NCI-H2081 treated with DMSO at 0.1 percent for 48 hours (cell line): ENCODE measurements at regions not wholly inside any gene's neighbourhood (a gene's known extent, or its start where the extent isn't known, plus 50 kb on each side); places are given as distances from the start of the nearest gene placed in this dataset.

Experiments
- DNase-seq: peaks from one replicate; lab custom pipeline; 2025; lab: John Stamatoyannopoulos, UW

DNA sequence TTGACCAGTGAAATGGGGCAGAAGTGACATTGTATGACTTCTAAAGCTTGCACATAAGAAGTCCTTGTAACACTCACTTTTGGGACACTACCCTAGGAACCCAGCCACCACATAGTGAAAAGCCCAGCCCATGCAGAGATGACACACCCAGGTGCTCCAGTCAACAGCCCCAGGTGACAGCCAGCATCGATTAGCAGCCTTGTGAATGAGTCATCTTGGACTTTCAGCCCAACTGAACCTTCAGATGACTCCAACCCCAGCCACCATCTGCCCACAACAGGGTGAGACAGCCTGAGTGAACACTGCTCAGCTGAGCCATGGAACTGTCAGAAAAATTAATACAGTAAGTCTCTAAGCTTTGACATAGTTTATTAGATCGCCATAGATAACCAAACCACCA is 458.6 kb downstream of the ZSWIM6 start:
- DNase-seq = no peak

DNA sequence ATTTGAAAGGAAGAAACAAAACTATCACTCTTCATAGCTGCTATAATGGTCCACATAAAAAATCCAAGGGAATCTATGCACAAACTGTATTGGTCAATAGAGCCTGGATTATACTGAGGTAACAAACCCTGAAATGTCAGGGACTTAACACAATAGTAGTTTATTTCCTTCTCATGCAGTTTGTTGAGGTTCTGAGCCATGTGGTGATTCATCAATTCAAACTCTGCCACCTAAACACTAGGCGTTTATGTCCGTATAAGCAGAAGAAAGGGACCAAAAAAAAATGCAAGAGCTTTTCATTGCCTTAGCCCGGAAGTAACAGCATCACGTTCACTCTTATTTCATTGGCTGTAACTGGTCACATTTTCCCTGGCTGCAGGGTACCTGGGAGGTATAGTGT is 464.7 kb downstream of the ZSWIM6 start:
- no peak for DNase-seq

DNA sequence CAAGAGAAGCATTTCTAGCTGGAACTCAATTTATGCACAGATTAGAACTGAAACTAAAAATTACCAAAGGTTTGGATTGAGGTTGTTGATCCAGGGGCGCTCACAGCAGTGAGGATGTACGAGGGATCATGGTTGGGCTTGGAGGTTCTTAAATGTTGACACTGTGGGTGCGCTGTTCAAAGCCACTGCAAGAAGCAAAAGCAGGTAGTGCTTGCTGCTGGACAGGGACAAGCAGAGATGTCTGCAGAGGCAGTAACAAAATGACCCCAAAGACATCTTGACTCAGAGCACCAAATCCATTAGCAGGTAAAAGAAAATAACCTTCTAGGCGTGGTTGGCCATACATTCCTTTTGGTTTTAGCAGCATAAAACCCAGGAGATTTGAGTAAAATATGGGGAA is 468.4 kb downstream of the ZSWIM6 start:
- DNase-seq = no peak

DNA sequence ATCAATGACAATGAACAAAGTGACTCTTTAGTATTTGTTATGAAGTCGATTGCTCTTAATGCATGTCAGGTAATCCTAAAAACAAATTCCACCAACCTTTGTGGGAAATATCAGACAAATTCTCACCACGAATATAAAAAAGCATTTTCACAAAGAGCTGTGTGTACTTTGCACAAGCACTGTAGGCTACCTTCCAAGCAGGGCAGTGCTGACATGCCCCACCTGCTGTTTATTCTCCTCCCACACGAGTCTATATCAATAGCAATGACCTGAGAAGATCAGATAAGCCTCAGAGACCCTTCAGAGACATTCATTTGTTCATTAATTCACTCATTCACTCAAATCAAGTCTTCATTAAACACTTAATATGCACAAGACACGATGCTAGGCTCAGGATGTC is 469.1 kb downstream of the ZSWIM6 start:
- DNase-seq = no peak

DNA sequence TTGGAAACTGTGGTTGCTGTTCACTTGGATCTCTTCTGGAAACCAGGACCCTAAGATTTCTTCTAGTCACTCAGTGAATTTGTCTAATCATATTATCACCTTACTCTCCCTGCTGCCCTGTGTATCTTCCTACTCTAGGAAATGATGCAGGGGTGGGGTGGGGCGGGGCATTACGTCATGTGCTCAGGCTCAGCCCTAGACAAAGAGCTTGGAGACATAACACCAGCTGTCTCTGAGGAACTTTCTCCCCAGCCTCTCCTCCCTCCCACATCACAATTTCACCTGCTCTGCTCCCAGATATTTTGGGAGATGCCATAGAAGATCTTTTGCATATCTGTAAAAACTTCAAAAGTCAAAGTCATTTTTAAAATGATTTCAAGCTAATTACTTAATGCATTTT is 470.4 kb downstream of the ZSWIM6 start:
- no peak for DNase-seq

DNA sequence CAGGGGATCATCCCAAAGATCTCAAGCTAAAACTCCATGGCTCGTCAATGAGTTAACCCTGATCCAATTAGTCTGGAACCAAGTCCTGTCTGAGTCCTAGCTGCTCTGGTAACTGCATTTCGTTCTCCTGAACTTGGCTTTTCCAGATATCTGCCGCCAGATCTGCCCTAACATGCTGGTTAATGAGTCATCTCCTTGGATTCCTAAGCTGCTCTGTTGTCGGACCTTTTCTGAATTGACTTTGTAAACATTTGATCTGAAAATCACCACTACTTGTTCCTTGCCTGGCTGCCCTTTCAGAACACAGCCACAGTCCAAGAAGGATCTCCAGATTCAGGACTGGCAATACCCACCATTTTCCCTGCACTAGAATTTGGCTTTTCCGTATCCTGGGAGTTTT is 473.0 kb downstream of the ZSWIM6 start:
- DNase-seq = no peak

DNA sequence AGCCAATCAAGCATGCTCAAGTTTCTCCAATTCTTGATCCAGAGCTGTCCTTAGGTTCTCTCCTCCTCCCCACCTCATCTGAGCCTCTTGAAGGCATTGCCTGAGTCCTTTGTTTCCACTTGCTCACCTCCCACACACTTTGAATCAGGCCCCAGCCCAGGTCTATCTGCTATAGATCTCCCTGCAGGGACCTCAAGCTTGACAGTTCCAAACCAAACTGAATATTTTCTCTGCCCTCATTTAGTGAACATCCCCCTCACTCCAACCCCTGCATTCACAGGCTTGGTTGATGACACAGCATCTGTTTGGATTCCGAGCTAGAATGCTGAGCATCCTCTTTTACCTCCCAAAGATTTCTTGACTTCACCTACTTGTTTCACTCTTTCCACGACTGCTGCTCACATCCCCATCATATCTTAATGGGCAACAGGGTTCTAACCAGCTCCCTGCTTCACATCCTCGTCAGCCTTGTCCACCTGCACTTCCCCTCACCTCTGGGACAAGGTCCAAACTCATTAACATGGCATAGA is 474.5 kb downstream of the ZSWIM6 start:
- no peak for DNase-seq

DNA sequence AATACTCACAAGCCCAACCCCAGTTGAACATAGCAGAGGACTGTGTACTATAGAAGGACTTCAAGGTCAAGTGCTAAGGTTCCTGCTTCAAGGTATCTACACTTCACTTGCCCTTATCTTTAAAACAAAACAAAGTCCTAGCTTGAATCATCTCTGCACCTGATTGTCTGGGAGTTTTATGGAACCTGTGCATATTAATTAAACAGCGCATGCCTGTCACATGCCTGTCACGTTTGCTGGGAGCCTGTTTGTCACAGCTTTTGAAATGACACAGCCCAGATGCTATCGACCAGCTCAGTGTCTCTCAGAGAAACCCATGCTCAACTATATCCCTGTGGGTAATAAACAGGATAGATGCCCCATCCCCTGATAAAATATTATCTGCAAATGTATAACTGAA is 476.0 kb downstream of the ZSWIM6 start:
- DNase-seq = no peak

DNA sequence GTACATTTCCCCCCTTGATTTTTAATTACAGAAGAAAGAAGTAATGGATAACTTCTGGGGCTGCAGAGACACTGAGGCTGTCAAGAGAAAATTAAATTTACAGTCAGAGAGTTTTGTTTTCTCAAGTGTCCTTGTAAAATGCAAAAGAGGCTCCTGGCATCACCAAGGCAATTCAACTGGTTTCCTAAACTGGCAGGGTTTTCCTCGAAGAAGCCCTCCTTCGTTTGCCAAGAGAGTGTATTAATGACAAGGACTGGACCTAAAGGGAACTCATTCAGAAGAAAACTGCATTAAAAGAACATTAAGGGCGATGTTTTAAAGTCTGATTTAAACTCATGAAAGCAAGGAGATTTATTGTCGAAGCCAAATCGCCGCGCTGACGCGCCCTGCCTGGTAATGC is 476.9 kb downstream of the ZSWIM6 start:
- DNase-seq = no peak

DNA sequence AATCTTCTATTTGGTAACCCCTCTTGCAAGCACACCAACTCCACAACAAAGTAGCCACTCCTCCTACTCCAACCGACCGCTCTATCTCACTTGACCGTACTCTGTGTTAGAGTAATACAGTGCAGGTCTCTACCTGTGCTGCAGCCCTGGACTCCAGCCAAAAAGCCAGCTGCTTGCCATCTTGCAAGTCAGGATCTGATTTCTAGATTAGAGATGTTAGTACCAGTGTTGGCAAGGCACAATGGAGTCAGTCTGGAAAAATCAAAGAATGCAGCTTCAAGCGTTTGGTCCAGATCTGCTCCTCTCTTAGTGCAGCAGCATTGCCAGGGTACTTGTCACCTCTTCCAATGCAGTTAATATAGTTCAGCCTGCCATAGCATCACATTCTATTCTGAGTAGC is 477.6 kb downstream of the ZSWIM6 start:
- no peak for DNase-seq

DNA sequence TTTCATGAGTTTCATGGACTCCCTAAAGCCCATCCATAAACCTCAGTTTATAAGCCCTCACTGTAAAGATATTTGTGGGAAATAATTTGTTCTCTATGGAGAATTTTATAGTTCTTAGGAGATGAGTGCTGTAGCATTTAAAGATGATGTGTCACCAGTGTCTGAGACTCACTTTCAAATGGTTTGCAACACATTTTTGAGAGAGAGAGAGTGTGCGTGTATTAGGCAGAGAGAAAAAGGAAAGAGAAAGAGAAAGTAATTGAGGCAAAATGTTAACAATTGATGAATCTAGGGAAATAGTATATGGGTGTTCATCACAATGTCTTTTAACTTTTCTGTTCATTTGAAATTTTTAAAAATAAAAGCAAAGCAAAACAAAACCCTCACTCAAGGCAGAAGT is 479.0 kb downstream of the ZSWIM6 start:
- no peak for DNase-seq

DNA sequence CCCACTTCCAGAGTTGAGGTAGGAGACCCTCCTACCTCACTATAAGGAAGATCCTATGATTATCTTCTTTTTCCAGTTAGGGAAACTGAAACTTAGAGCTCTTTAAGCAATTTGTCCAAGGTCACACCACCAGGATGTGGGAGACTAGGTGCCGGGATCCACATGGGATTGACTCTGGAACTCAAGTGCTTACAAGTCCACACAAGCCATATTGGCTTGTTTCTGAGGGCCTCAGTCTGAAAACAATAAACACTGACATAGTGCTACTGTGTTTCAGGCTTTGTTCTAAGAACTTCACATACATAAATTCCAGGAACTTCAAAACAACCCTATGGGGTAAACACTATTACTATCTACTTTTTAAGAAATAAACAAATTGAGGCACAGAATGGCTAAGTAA is 481.3 kb downstream of the ZSWIM6 start:
- DNase-seq = no peak

DNA sequence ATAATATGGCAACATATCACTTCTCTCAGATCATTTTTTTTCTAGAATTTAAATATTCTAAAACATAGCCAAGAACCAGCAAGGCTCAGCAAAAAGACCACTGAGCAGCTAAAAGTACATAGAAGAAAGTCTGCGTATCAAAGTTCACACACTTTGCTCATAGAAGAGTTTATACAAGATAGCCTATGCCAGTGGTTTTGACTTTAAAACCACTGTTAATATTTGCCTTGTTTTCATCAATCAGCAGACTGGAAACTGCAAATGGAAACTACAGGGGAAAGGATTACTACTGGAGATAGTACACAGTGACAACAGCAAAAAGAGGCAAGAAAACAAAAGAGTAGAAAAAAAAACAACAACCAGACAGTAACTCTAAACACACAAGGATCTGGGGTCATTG is 483.3 kb downstream of the ZSWIM6 start:
- no peak for DNase-seq

DNA sequence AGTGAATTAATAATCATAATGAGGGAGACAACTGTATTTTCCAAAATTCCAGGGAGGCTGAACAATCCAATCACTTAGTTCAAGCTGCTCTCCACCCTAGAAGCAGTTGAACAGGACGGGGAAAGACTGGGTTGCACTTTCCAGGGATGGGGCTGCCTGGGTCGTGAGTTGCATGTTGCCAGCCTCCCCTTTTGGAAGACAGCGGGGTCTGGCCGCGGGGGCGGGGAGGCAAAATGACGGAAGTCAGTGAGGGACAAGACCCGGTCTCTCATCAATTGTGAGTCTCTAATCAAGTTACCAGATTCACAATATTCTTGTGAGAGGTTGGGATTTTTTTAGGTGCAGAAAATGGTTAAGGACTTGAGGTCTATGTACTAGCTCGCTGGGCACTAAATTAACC is 484.1 kb downstream of the ZSWIM6 start:
- DNase-seq = no peak

DNA sequence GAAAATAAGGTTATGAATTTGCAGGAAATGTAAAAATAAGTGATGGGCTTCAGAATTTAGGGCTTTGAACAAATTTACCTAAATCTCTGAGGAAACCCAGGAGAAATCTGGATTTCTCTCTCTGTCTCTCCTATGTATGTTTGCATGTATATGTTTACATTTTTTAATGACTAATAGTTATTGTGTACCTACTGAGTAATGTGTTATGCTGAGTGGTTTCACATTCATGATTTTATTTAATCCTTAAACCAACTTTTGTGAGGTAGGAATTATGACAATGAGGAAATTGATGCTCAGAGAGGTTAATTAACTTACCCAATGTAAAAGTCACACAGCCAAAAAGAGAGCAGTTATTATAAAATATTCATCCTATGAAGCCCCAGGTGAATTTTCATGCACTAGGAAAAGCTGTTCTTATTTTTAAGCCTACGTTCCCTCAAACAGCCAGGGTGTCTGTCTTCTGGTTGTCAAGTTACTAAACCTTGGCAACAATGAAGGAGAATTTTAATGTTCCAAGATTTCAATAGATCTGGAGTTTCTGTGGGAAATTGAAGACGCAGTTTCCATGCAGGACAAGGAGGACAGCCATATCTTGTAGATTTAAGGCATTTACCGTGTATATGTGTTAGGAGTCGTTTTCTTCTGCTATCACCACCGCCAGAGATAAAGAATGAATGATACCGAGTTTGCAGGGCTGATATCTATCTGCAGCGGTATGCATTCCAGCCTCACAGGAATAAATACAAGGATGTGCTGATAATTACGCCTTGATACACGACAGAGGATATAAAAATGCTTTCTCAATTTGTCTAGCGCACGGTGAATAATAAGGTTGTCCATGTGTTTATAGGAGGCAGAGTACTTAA is 484.8 kb downstream of the ZSWIM6 start:
- no peak for DNase-seq

DNA sequence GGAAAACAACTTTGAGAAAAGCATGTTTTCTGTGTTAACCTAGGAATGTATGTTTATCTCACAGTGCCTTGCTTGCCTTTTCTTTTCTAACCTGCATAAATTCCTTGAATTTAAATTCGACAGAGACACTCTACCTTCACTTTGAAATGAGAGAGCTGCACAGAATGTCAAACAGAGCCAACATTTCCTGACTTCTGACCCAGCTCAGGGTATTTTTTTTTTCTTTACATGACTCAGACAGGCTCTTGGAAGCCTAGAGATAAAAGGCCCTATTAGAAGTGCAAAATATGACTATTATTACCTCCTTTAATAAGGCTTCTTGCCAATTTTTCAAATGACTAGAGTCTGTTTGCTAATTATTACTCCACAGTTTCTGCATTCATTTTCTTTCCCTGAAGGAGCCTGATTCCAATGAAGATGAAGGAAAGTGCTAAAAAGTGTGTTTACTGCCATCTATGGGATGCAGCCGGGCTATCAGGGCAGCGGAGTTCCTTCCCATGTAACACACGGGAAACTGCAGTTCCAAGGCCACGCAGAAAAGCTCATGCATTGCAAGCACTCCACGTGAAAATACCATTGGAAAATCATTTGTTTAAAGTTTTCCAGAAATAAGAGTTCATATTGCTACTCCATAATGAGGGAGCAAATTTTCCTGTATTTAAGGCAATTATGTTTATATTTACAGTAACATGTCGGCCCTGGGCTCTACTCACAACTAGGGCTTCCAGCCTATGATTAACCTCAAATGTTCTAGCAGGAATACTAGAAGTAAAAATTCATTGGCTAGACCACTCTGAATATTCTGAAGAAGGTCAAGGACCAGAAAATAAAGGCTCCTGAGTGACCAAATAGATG is 485.6 kb downstream of the ZSWIM6 start:
- no peak for DNase-seq

DNA sequence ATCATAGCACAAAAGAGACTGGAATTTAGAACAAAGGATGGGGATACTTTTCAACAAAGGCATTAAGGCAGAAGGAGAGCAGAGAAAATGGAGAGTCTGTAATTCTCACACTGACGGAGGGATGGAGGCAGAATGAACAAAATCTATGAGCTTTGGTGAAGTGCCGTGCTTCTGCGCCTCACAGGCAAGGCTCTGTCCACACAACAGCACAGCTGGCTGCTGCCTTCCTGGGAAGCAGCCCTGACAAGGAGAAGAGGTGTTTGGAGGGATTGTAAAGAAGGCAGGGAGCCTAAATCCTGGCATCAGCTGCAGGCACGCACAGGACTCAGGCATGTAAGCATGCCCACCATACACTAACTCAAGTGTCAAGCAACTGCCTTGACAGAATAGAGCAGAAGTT is 485.2 kb upstream of the KIF2A start:
- no peak for DNase-seq

DNA sequence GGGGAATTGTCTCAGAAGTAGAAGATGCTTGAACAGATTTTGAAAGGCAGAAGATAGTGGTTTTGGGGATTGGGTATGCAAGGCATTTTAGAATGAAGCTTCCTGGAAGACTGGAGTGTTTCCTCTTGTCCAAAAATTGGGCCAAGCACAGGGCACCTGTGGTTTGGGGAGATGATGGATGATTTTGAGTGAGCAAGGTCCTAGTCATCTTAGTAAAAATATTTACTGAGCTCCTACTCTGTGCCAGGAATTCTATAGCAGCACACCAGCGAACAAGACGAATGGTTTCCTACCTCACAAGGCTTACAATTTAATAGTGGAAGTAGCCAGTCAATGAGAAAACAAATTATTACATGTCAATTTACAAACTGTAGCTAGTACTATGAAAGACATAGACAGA is 484.4 kb upstream of the KIF2A start:
- DNase-seq = no peak

DNA sequence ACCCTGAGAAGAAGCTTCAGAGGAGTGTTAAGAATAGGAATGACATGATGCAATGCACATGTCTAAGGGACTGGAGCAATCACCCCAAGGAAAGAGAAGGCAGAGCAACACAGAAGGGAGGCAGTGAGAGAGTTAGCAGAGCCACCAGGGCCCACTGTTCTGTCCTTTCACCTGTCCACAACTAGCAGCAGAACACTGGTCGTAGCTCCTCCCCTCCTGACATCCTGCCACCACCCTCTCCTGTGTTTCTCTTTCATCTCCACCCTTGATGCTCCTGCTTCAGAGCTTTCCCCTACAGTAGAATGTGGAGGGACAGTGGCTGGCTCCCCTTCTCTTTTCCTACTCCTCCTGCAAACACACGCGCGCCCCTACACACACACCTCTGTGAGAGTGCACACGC is 483.4 kb upstream of the KIF2A start:
- no peak for DNase-seq

DNA sequence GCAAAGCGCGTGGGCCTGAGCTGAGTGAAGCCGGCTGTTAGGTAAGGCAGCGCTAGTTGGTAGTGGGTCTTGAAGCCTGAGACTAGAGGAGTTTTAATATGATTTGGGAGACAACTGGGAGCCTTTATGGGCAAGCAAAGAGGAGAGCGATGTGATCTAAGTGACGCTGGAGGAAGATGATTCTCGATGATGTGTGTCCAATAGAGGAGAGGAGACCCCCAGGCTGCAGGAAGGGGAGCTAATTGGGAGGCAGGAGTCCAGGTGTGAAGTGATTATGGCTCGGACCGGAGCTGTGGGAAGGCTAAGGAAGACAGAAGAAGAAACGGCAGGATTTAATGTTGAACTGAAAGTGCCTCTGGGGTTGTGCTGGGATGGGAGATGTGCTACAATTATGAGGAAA is 482.9 kb upstream of the KIF2A start:
- no peak for DNase-seq

DNA sequence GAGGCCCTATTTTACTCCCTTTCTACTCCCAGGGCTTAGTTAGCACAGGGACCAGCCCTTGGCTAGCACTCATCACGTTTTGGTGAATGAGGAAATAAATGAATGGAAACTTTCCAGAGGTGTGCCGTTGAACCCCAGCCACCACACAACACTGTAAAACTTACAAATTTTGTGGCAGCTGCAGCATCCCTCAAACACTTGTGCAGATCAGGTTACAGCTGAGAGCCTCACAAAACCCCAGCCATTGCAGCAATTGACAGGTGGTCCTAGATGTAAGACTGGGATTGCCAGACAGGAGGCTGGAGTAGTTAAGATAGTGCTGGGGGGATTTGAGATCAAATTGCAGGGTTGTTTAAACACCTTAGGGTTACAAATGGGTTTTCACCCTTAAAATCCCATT is 482.2 kb upstream of the KIF2A start:
- DNase-seq = no peak

DNA sequence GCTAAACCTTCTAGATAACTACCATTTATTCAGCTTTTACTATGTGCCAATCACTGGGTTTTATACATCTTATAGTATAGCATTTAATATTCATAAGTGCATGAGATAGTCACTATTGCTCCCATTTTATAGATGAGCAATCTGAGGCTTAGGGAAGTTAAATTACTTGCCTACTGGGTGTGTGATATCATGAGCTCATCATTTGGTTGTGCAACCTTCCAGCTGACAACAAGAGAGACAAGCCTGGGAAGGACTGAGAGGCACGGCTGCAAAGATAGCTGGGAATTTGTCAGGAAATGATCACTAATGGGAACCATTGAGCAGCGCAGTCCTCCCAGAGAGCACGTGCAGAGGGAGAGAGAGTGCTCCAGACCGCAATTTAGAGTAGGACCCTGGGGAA is 481.6 kb upstream of the KIF2A start:
- DNase-seq = no peak

DNA sequence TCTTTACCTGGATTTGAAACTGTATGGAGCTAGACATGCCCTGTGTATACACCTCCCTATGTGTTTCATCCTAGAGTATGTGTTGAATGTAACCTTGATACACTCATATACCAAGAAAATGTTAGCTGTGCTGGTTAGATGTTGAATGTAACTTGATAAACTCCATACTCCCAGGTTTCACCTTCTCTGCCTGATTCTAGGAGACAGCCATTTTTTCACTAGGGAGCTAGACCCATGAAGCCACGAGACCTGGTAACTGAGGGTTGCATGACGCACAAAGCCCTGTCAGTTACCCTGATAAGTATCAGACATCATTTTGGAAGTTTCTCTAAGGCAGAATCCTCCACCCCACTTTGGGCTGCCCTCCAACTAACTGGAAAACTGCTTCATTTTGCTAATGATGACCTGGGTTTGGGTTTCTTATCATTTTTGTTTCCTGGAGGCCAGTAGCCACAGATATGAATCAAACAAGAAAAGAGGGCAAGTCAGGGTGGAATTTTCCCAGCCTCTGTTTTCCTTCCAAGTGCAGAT is 478.5 kb upstream of the KIF2A start:
- DNase-seq = no peak
